ENCODE measurements at regions not wholly inside any gene's neighbourhood (a gene's known extent, or its start where the extent isn't known, plus 50 kb on each side); places are given as distances from the start of the nearest gene placed in this dataset.

DNA sequence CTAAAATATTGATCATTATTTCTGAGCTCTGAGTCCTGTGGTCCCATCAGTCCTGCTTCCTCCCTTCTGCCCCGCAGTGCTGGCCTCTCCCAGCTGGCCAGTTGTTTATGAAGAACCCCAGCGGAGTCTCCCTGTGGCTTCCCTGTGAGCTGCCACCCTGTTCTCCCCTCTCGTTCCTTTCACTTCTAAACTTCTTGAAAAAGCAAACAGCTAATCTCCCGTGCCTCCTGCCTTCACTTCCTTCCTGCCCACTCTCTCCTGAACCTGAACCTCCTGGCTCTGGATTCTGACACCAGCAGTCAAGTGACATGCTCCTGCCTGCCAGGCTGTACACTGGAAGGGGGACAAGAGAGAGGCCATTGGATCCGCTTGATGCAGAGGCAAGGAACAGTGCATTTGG lies 63.7 kb upstream of the ZPBP start:
- Histone ChIP-seq H3K9me3 (replicated peaks; ENCODE audit: control insufficient read depth, insufficient read depth, low read length) (no peaks in the 10 kb centered on the region), H3K27ac (ENCODE audit: insufficient read depth, low read depth, low read length) (no peak overlapping the region), H3K4me3 (replicated peaks in 1 of 3; ENCODE audit: insufficient read depth in 1 of 3, low read depth in 1 of 3, low read length in 3 of 3) (no peak overlapping the region), H3K79me2 (ENCODE audit: control insufficient read depth, insufficient read depth, low read length) (no peaks in the 10 kb centered on the region), H3K9me1 (replicated peaks; ENCODE audit: control insufficient read depth, extremely low read depth, insufficient read depth, low read length) (no peaks in the 10 kb centered on the region), H4K20me1 (replicated peaks; ENCODE audit: control insufficient read depth, extremely low read depth, insufficient read depth, low read length) (no peaks in the 10 kb centered on the region), H3K36me3 (ENCODE audit: control insufficient read depth in 2 of 2, extremely low read depth in 1 of 2, insufficient read depth in 2 of 2, low read length in 2 of 2) (no peaks in the 10 kb centered on the region), H3K4me2 (ENCODE audit: insufficient read depth, low read length) (no peak overlapping the region), H3K4me1 (ENCODE audit: control insufficient read depth, extremely low read depth, insufficient read depth, low read length) (no peaks in the 10 kb centered on the region), H3K9ac (replicated peaks; ENCODE audit: extremely low read depth, insufficient read depth, low read length) (no peak overlapping the region), H2AFZ (ENCODE audit: low read depth, low read length) (no peak overlapping the region), H3K27me3 (ENCODE audit: control insufficient read depth in 2 of 2, insufficient read depth in 2 of 2, low read length in 2 of 2) (no peaks in the 10 kb centered on the region)
- TF ChIP-seq MYC (IDR thresholded peaks at IDR 0.05; ENCODE audit: low read depth, low read length) (no peak), POLR2A (IDR thresholded peaks at IDR 0.05; ENCODE audit: low read depth, low read length) (no peak), MAX (IDR thresholded peaks at IDR 0.05; ENCODE audit: insufficient read depth, insufficient read length) (no peak), EZH2 (IDR thresholded peaks at IDR 0.05; ENCODE audit: borderline replicate concordance, low read depth, low read length, severe bottlenecking) (no peak), FOS (IDR thresholded peaks at IDR 0.05; ENCODE audit: borderline replicate concordance, insufficient read depth, low read length) (no peak), JUN (IDR thresholded peaks at IDR 0.05; ENCODE audit: borderline replicate concordance, insufficient read depth, insufficient read length, low read depth) (no peak), GATA2 (IDR thresholded peaks at IDR 0.05; ENCODE audit: insufficient read depth, insufficient read length, low read depth, low read length) (no peak), POLR2AphosphoS5 (IDR thresholded peaks at IDR 0.05; ENCODE audit: insufficient read depth, low read depth, low read length) (no peak)
- TF ChIP-seq, protein P1, sequence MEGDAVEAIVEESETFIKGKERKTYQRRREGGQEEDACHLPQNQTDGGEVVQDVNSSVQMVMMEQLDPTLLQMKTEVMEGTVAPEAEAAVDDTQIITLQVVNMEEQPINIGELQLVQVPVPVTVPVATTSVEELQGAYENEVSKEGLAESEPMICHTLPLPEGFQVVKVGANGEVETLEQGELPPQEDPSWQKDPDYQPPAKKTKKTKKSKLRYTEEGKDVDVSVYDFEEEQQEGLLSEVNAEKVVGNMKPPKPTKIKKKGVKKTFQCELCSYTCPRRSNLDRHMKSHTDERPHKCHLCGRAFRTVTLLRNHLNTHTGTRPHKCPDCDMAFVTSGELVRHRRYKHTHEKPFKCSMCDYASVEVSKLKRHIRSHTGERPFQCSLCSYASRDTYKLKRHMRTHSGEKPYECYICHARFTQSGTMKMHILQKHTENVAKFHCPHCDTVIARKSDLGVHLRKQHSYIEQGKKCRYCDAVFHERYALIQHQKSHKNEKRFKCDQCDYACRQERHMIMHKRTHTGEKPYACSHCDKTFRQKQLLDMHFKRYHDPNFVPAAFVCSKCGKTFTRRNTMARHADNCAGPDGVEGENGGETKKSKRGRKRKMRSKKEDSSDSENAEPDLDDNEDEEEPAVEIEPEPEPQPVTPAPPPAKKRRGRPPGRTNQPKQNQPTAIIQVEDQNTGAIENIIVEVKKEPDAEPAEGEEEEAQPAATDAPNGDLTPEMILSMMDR (IDR thresholded peaks at IDR 0.05; ENCODE audit: extremely low read depth in 1 of 2, insufficient read depth in 1 of 2, low read depth in 1 of 2, low read length in 2 of 2): no peak
- dilution Hi-C loops (cut with MboI; ENCODE audit: extremely low pct_ligation_motif_present, low sequenced_read_pairs) (no loop called here), intact Hi-C loops (cut with micrococcal nuclease) (no loop called here)
- POLR2A ChIA-PET: no interaction called here
- CTCF ChIA-PET: interaction anchor here (0.9 to 1.5 kb wide), 3 partner anchors 48 to 1006 kb away, joined by 3 to 4 read pairs (median 3); no protein-coding TSS in a partner anchor
- no TSS peak for BruUV-seq (replicated peaks)
- DNase-seq (ENCODE audit: low read depth, low spot score) (no peak), FAIRE-seq (no peak)

Measured in endothelial cell of umbilical vein (primary cell).